HEK293 (cell line): ENCODE measurements at regions not wholly inside any gene's neighbourhood (a gene's known extent, or its start where the extent isn't known, plus 50 kb on each side); places are given as distances from the start of the nearest gene placed in this dataset.

ENCODE experiments used
- CTCF ChIP-seq: fragments of 450-650 bp; formaldehyde crosslinking; IDR thresholded peaks from 2 replicates; pipeline ENCODE4 v1.5.1; 2016; ENCODE audit warnings: missing biosample characterization, missing genetic modification characterization
- HOXD13 ChIP-seq: sonication (generic); formaldehyde crosslinking; IDR thresholded peaks from 2 replicates; pipeline ENCODE4 v1.8.0; 2022; ENCODE audit warnings: missing genetic modification reagents, borderline replicate concordance
- ZBTB8A ChIP-seq: fragments of 450-650 bp; formaldehyde crosslinking; IDR thresholded peaks from 2 replicates; pipeline ENCODE4 v1.5.1; 2016; ENCODE audit warnings: missing biosample characterization, missing genetic modification characterization
- ZNF211 ChIP-seq: fragments of 450-650 bp; formaldehyde crosslinking; IDR thresholded peaks from 2 replicates; pipeline ENCODE4 v1.5.1; 2016; ENCODE audit warnings: low read depth, missing biosample characterization, missing genetic modification characterization
- ZNF510 ChIP-seq: fragments of 450-650 bp; formaldehyde crosslinking; IDR thresholded peaks from 2 replicates; pipeline ENCODE4 v1.5.1; 2018; ENCODE audit warnings: mild to moderate bottlenecking, missing genetic modification characterization, missing biosample characterization; ENCODE audit not compliant: insufficient replicate concordance
- ZNF548 ChIP-seq: fragments of 450-650 bp; formaldehyde crosslinking; IDR thresholded peaks from 2 replicates; pipeline ENCODE4 v1.5.1; 2016; ENCODE audit warnings: missing biosample characterization, missing genetic modification characterization
- ZNF670 ChIP-seq: fragments of 450-650 bp; formaldehyde crosslinking; IDR thresholded peaks from 2 replicates; pipeline ENCODE4 v1.5.1; 2016; ENCODE audit warnings: missing biosample characterization, missing genetic modification characterization, low read depth
- TF ChIP-seq, protein P1 (sequence below): fragments of 450-650 bp; formaldehyde crosslinking; IDR thresholded peaks from 2 replicates; pipeline ENCODE4 v1.5.1; 2016; ENCODE audit warnings: missing biosample characterization, missing genetic modification characterization, low read depth
- TF ChIP-seq, protein P2 (sequence below): fragments of 450-650 bp; formaldehyde crosslinking; IDR thresholded peaks from 2 replicates; pipeline ENCODE4 v1.5.1; 2016; ENCODE audit warnings: missing biosample characterization, missing genetic modification characterization, low read depth
- TF ChIP-seq, protein P3 (sequence below): fragments of 450-650 bp; formaldehyde crosslinking; optimal IDR thresholded peaks from 2 replicates; pipeline ENCODE3; 2016; ENCODE audit warnings: missing biosample characterization, mild to moderate bottlenecking, missing genetic modification characterization
- TF ChIP-seq, protein P4 (sequence below): fragments of 450-650 bp; formaldehyde crosslinking; IDR thresholded peaks from 2 replicates; pipeline ENCODE4 v1.5.1; 2017; ENCODE audit warnings: missing biosample characterization, mild to moderate bottlenecking, missing genetic modification characterization, moderate library complexity
- TF ChIP-seq, protein P5 (sequence below): fragments of 450-650 bp; formaldehyde crosslinking; IDR thresholded peaks from 2 replicates; pipeline ENCODE4 v1.5.1; 2016; ENCODE audit warnings: missing biosample characterization, missing genetic modification characterization

- TF ChIP-seq, protein P1, sequence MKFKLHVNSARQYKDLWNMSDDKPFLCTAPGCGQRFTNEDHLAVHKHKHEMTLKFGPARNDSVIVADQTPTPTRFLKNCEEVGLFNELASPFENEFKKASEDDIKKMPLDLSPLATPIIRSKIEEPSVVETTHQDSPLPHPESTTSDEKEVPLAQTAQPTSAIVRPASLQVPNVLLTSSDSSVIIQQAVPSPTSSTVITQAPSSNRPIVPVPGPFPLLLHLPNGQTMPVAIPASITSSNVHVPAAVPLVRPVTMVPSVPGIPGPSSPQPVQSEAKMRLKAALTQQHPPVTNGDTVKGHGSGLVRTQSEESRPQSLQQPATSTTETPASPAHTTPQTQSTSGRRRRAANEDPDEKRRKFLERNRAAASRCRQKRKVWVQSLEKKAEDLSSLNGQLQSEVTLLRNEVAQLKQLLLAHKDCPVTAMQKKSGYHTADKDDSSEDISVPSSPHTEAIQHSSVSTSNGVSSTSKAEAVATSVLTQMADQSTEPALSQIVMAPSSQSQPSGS (tag by site-specific recombination), result no peak
- no peak for TF ChIP-seq CTCF (tag by site-specific recombination)
- TF ChIP-seq, protein P2, sequence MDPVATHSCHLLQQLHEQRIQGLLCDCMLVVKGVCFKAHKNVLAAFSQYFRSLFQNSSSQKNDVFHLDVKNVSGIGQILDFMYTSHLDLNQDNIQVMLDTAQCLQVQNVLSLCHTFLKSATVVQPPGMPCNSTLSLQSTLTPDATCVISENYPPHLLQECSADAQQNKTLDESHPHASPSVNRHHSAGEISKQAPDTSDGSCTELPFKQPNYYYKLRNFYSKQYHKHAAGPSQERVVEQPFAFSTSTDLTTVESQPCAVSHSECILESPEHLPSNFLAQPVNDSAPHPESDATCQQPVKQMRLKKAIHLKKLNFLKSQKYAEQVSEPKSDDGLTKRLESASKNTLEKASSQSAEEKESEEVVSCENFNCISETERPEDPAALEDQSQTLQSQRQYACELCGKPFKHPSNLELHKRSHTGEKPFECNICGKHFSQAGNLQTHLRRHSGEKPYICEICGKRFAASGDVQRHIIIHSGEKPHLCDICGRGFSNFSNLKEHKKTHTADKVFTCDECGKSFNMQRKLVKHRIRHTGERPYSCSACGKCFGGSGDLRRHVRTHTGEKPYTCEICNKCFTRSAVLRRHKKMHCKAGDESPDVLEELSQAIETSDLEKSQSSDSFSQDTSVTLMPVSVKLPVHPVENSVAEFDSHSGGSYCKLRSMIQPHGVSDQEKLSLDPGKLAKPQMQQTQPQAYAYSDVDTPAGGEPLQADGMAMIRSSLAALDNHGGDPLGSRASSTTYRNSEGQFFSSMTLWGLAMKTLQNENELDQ (tag by site-specific recombination), result no peak
- TF ChIP-seq HOXD13 (CRISPR knock-in tag), result no peak
- TF ChIP-seq, protein P3, sequence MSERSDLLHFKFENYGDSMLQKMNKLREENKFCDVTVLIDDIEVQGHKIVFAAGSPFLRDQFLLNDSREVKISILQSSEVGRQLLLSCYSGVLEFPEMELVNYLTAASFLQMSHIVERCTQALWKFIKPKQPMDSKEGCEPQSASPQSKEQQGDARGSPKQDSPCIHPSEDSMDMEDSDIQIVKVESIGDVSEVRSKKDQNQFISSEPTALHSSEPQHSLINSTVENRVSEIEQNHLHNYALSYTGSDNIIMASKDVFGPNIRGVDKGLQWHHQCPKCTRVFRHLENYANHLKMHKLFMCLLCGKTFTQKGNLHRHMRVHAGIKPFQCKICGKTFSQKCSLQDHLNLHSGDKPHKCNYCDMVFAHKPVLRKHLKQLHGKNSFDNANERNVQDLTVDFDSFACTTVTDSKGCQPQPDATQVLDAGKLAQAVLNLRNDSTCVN (tag by site-specific recombination), result no peak
- no peak for TF ChIP-seq ZBTB8A
- TF ChIP-seq, protein P4, sequence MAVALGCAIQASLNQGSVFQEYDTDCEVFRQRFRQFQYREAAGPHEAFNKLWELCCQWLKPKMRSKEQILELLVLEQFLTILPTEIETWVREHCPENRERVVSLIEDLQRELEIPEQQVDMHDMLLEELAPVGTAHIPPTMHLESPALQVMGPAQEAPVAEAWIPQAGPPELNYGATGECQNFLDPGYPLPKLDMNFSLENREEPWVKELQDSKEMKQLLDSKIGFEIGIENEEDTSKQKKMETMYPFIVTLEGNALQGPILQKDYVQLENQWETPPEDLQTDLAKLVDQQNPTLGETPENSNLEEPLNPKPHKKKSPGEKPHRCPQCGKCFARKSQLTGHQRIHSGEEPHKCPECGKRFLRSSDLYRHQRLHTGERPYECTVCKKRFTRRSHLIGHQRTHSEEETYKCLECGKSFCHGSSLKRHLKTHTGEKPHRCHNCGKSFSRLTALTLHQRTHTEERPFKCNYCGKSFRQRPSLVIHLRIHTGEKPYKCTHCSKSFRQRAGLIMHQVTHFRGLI (tag by site-specific recombination), result no peak
- no peak for TF ChIP-seq ZNF670 (tag by site-specific recombination)
- TF ChIP-seq ZNF548 (tag by site-specific recombination), result no peak
- no peak for TF ChIP-seq ZNF211
- TF ChIP-seq, protein P5, sequence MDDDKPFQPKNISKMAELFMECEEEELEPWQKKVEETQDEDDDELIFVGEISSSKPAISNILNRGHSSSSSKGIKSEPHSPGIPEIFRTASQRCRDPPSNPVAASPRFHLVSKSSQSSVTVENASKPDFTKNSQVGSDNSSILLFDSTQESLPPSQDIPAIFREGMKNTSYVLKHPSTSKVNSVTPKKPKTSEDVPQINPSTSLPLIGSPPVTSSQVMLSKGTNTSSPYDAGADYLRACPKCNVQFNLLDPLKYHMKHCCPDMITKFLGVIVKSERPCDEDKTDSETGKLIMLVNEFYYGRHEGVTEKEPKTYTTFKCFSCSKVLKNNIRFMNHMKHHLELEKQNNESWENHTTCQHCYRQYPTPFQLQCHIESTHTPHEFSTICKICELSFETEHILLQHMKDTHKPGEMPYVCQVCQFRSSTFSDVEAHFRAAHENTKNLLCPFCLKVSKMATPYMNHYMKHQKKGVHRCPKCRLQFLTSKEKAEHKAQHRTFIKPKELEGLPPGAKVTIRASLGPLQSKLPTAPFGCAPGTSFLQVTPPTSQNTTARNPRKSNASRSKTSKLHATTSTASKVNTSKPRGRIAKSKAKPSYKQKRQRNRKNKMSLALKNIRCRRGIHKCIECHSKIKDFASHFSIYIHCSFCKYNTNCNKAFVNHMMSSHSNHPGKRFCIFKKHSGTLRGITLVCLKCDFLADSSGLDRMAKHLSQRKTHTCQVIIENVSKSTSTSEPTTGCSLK (tag by site-specific recombination), result no peak
- TF ChIP-seq ZNF510 (tag by site-specific recombination), result no peak
These were observed 207.0 kb downstream of the NAP1L3 start for GRCh38 chrX:93466383-93466782.
